H1 (cell line): ENCODE measurements at regions not wholly inside any gene's neighbourhood (a gene's known extent, or its start where the extent isn't known, plus 50 kb on each side); places are given as distances from the start of the nearest gene placed in this dataset.
A peak's percentile ranks its signal among the peaks of the same experiment; 100 is the strongest.

Source experiments
- CBX8 ChIP-seq: fragments of 300-800, 300-1000 bp; sonication (generic); IDR thresholded peaks from 2 replicates; pipeline ENCODE4 v1.7.1; 2016; ENCODE audit warnings: low read depth, low read length, borderline replicate concordance
- TF ChIP-seq, protein P1 (sequence below): fragments of 300-600 bp; sonication (generic); IDR thresholded peaks from 2 replicates; pipeline ENCODE4 v1.7.1; 2012; ENCODE audit warnings: low read length, moderate library complexity, mild to moderate bottlenecking, inconsistent platforms; ENCODE audit not compliant: insufficient replicate concordance

GRCh38 chr4:84224522-84224921 is 274.6 kb downstream of the NKX6-1 start (continued):
- TF ChIP-seq, protein P1, sequence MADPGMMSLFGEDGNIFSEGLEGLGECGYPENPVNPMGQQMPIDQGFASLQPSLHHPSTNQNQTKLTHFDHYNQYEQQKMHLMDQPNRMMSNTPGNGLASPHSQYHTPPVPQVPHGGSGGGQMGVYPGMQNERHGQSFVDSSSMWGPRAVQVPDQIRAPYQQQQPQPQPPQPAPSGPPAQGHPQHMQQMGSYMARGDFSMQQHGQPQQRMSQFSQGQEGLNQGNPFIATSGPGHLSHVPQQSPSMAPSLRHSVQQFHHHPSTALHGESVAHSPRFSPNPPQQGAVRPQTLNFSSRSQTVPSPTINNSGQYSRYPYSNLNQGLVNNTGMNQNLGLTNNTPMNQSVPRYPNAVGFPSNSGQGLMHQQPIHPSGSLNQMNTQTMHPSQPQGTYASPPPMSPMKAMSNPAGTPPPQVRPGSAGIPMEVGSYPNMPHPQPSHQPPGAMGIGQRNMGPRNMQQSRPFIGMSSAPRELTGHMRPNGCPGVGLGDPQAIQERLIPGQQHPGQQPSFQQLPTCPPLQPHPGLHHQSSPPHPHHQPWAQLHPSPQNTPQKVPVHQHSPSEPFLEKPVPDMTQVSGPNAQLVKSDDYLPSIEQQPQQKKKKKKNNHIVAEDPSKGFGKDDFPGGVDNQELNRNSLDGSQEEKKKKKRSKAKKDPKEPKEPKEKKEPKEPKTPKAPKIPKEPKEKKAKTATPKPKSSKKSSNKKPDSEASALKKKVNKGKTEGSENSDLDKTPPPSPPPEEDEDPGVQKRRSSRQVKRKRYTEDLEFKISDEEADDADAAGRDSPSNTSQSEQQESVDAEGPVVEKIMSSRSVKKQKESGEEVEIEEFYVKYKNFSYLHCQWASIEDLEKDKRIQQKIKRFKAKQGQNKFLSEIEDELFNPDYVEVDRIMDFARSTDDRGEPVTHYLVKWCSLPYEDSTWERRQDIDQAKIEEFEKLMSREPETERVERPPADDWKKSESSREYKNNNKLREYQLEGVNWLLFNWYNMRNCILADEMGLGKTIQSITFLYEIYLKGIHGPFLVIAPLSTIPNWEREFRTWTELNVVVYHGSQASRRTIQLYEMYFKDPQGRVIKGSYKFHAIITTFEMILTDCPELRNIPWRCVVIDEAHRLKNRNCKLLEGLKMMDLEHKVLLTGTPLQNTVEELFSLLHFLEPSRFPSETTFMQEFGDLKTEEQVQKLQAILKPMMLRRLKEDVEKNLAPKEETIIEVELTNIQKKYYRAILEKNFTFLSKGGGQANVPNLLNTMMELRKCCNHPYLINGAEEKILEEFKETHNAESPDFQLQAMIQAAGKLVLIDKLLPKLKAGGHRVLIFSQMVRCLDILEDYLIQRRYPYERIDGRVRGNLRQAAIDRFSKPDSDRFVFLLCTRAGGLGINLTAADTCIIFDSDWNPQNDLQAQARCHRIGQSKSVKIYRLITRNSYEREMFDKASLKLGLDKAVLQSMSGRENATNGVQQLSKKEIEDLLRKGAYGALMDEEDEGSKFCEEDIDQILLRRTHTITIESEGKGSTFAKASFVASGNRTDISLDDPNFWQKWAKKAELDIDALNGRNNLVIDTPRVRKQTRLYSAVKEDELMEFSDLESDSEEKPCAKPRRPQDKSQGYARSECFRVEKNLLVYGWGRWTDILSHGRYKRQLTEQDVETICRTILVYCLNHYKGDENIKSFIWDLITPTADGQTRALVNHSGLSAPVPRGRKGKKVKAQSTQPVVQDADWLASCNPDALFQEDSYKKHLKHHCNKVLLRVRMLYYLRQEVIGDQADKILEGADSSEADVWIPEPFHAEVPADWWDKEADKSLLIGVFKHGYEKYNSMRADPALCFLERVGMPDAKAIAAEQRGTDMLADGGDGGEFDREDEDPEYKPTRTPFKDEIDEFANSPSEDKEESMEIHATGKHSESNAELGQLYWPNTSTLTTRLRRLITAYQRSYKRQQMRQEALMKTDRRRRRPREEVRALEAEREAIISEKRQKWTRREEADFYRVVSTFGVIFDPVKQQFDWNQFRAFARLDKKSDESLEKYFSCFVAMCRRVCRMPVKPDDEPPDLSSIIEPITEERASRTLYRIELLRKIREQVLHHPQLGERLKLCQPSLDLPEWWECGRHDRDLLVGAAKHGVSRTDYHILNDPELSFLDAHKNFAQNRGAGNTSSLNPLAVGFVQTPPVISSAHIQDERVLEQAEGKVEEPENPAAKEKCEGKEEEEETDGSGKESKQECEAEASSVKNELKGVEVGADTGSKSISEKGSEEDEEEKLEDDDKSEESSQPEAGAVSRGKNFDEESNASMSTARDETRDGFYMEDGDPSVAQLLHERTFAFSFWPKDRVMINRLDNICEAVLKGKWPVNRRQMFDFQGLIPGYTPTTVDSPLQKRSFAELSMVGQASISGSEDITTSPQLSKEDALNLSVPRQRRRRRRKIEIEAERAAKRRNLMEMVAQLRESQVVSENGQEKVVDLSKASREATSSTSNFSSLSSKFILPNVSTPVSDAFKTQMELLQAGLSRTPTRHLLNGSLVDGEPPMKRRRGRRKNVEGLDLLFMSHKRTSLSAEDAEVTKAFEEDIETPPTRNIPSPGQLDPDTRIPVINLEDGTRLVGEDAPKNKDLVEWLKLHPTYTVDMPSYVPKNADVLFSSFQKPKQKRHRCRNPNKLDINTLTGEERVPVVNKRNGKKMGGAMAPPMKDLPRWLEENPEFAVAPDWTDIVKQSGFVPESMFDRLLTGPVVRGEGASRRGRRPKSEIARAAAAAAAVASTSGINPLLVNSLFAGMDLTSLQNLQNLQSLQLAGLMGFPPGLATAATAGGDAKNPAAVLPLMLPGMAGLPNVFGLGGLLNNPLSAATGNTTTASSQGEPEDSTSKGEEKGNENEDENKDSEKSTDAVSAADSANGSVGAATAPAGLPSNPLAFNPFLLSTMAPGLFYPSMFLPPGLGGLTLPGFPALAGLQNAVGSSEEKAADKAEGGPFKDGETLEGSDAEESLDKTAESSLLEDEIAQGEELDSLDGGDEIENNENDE, result peak; percentile 79
- TF ChIP-seq CBX8, result no peak
